Suppressor macrophage treated with lipopolysaccharide for 1 hour (primary cell): ENCODE measurements at regions not wholly inside any gene's neighbourhood (a gene's known extent, or its start where the extent isn't known, plus 50 kb on each side); places are given as distances from the start of the nearest gene placed in this dataset.

Source experiments
- DNase-seq, 3 donors: peaks; one replicate each; pipeline ENCODE4 v3.0.0-alpha.2; 2020 to 2022

- no peak for DNase-seq
Observed at GRCh38 chr13:89678466-89679121, 1668.9 kb upstream of the MIR17HG start.

- DNase-seq, result no peak
Observed at GRCh38 chr13:89684896-89685295, 1662.6 kb upstream of the MIR17HG start.

GRCh38 chr13:89686171-89686570 is 1661.3 kb upstream of the MIR17HG start:
- DNase-seq, result no peak

- DNase-seq, result no peak
Observed at GRCh38 chr13:89687066-89687465, 1660.4 kb upstream of the MIR17HG start.

GRCh38 chr13:89688918-89689317 is 1658.6 kb upstream of the MIR17HG start:
- DNase-seq, result no peak

- DNase-seq, result no peak
Observed at GRCh38 chr13:89694451-89694850, 1653.0 kb upstream of the MIR17HG start.

GRCh38 chr13:89695343-89696257 is 1651.9 kb upstream of the MIR17HG start:
- DNase-seq, result peak; percentile 30 to 39 (median 37)

GRCh38 chr13:89701913-89702312 is 1645.6 kb upstream of the MIR17HG start:
- DNase-seq, result no peak

GRCh38 chr13:89704040-89704439 is 1643.4 kb upstream of the MIR17HG start:
- DNase-seq, result no peak

GRCh38 chr13:89708013-89708412 is 1639.5 kb upstream of the MIR17HG start:
- no peak for DNase-seq

GRCh38 chr13:89721216-89721615 is 1626.3 kb upstream of the MIR17HG start:
- DNase-seq, result no peak

GRCh38 chr13:89726690-89727435 is 1620.6 kb upstream of the MIR17HG start:
- DNase-seq, result no peak

- DNase-seq, result no peak
Observed at GRCh38 chr13:89733829-89734228, 1613.7 kb upstream of the MIR17HG start.

- no peak for DNase-seq
Observed at GRCh38 chr13:89737051-89737450, 1610.4 kb upstream of the MIR17HG start.

GRCh38 chr13:89738072-89738471 is 1609.4 kb upstream of the MIR17HG start:
- DNase-seq, result no peak

- no peak for DNase-seq
Observed at GRCh38 chr13:89740994-89741685, 1606.3 kb upstream of the MIR17HG start.

- no peak for DNase-seq
Observed at GRCh38 chr13:89746554-89746953, 1600.9 kb upstream of the MIR17HG start.

GRCh38 chr13:89748716-89749115 is 1598.8 kb upstream of the MIR17HG start:
- DNase-seq, result no peak

GRCh38 chr13:89749888-89750287 is 1597.6 kb upstream of the MIR17HG start:
- DNase-seq, result no peak

- DNase-seq, result no peak
Observed at GRCh38 chr13:89750371-89750770, 1597.1 kb upstream of the MIR17HG start.

GRCh38 chr13:89751432-89751930 is 1596.0 kb upstream of the MIR17HG start:
- no peak for DNase-seq

GRCh38 chr13:89752394-89752793 is 1595.1 kb upstream of the MIR17HG start:
- no peak for DNase-seq
